GM18502 (cell line): ENCODE measurements at regions not wholly inside any gene's neighbourhood (a gene's known extent, or its start where the extent isn't known, plus 50 kb on each side); places are given as distances from the start of the nearest gene placed in this dataset.

Source experiments
- ATAC-seq: cut with Tn5 transposase; IDR thresholded peaks from one replicate; pipeline ENCODE4 v1.9.1; 2021; ENCODE audit warnings: mild to moderate bottlenecking; ENCODE audit not compliant: unreplicated experiment, poor library complexity

DNA sequence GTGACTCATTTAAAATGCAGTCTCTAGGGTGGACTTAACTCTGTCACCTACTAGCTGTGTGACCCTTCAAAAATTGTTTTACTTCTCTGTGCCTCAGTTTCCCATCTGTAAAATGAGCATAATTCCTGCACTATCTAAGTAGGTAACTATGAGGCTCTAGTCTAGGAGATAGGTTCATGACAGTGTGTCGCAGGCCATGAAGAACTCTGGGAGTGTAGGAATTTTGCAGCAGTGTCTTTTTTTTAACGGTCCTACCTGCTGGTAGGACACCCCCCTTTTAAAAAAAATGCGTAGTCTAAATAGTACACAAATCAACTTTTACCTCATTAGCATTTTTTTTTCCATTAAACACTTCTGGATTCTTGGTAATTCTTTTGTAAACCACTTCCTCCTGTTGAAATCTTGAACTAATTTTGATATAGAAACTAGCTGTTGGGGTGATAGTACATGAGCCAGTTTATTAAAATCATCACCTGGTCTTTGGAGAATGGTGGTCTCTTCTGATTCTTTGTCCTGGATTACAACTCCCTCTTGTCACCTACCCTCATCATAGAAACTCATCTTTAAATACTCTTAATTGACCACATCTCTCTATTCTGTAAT is 86.0 kb upstream of the SLC38A2 start:
- ATAC-seq: no peak

GRCh38 chr12:46457958-46458357 is 85.4 kb upstream of the SLC38A2 start:
- ATAC-seq: no peak

DNA sequence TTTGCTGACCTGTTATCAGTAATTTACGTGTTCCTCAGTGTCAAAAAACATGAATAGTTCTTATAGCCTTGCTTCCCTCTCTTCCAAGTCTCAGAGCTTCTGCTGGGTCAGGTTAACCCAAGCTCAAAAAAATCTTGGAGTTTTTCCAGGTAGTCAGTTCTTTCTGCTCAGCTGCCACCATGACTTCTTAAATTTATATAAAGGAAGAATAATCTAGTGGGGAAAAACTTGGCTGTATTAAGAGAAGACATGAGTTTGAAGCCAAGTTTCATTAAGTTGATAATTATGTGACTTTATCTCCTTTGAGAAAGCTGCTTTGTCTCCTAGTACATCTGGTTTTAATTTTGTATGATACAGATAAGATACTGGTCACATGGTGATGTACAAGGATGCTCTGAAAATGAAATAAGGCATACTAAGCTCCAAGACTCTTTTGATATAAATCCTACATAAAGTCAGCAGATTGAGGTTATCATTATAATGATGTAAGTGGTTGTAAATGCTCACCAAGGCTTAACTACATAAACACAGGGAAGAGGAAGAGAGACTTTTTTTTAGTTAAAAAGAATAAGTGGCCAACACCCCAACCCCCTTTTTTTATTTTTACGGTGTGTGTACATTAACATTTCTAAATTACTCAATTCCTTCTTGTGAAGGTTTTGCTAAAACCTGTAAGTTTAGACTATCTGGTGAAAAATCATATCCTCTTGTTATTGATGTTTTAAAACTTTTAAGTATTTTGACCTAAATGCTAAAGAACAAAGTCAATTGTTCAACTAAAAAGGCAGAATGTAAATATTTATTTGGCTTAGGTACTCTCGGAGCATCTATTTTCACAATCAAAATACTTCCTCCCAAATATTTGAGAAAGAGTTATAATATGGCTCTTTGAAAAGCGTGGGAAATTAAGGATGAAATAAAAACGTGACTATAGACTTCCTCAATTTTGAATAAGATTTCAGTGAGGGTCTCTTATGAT is 84.1 kb upstream of the SLC38A2 start:
- ATAC-seq: no peak

- no peak for ATAC-seq
These were observed 83.2 kb upstream of the SLC38A2 start for GRCh38 chr12:46455648-46456352.

DNA sequence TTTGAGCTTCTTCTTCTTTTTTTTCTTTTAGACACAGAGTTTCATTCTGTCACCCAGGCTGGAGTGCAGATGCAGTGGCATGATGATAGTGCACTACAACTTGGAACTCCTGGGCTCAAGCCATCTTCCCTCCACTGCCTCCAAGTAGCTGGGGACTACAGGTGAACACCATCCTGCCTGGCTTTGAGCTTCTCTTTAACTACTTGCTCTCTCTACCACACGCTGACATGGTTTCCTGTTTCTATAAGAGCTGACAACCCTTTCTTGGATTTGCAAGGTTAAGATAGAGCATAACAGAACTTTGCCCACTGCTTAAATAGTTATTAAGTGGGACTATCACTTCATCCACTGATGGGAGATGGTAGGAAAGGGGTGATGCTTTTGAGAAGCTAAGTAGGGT is 82.4 kb upstream of the SLC38A2 start:
- ATAC-seq: no peak

DNA sequence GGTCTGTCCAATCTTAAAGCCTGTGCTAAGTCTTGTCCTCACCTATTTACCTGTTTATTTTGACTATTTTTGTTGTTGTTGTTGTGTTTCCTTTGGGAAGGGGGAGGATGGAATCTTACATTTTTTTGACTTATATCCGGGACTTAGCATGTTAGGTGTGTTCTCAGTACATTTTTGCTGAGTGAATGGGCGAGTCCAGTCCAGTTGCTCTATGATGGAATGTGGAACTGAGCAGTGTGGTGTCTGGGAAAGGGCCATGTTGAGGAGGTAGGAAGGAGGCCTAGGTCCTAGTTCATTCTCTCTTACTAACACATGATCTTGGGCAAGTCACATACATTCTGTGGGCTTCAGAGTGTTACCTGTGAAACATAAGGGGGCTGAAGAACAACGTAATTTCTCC is 80.9 kb upstream of the SLC38A2 start:
- no peak for ATAC-seq

DNA sequence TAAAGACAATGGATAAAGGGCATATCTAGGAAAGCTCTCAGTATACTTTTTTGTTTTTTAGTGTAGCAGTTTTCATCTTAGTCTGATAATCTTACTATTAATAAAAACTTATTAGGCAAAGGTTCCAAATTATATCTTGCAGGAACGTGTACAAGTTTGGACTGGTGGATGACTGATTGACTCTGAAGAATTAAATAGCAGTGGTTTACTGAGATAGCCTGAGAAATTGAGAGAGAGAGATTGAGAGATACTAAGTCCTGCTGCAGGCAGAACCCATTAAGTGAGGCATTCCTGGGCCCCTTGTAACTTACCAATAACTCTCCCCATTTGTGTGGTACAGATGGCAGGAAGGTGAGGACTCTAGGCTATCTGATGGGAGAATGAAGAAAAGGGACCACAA is 80.2 kb upstream of the SLC38A2 start:
- ATAC-seq: no peak

DNA sequence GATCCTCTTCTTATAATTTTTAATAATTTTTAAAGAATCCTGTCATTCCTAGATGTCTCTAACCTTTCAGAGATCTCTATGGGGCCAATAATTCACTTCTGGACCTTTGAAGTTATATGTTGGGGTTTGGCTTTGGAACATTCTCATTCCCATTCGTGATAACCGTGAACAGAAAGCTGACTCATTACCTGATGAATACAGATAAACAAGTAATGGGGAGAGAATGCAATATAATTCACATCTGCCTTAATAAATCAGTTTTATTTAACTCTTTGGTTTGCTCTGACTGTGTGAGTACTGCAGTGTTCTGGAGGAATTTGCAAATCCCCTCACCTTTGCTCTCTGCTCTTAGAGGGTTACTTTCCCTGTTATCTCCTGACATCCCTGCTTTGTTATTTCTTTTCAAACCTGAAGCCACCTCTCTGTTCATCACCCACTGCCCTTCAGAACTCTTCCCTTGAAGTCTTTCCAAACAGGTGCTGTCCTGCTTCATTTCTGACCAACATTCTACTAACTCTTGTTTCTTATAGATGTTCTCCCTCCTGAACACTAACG is 79.6 kb upstream of the SLC38A2 start:
- ATAC-seq: no peak

- ATAC-seq: no peak
These were observed 78.9 kb upstream of the SLC38A2 start for GRCh38 chr12:46451276-46452021.

GRCh38 chr12:46450279-46450748 is 77.7 kb upstream of the SLC38A2 start:
- ATAC-seq: no peak

DNA sequence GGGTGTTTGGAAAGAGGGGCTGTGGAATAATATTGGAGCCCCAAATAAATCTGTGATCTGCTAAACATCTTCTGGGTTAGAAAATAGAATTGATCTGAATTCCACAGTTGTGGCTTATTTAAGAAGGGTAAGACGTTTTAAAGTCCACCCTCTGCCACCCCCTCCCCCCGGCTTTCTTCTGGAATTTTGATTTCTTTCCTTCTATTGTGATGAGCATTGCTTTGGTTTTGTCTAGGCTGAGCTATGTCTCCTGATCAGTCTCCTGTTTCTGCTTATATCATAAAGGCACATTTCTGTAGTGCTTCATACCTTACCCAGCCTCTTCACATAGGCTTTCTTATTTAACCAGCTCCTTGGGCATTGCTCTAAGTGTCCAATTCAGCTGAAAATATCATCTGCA is 77.3 kb upstream of the SLC38A2 start:
- ATAC-seq: no peak

DNA sequence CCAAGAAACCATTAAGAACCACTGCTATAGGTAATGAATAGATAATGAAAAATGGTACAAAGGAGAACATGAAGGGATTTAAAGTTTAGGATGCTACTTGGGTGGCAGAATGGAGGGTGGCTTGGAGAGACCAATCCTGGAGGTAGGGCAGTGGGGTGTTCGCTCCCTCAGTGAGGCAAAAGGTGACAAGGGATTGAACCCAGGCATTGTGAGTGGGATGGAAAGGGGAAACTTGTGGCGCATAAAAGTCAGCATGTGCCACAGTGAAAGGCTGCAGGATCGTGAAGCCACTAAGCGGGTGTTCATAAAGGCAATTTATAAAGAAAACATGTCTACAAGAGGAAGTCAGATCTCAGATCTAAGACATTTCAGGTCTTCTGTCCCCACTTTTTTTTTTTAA is 76.7 kb upstream of the SLC38A2 start:
- no peak for ATAC-seq

- ATAC-seq: no peak
These were observed 74.1 kb upstream of the SLC38A2 start for GRCh38 chr12:46446645-46447044.

DNA sequence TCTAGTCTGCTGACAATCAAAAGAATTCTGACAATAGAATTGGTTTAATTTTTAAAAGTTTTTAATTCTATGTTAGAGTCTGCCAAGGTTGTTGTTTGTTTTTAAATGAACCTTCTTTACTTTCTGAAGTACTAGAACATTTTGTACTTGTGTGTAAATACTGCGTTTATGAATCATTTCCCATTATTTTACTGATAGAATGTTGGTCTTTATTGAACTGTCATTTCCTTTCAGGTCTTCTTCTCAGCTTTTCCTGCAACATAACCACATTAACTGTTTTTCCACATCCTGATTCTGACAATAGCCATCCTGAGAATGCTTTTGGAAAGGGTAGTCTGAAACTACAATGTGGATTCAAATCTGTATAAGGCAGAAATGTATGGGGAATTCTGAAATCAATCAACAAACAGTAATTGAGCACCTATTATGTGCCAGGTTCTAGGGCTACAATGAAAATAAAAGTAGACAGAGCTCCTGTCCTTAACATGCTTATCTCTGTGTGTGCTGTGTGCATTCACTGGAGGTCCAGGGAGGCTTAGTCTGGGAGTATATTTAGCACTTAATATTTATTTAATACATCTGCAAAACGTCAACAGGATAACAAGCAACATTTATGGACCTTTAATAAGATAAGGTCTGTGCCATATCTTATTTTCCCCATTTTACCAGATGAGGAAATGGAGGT is 73.1 kb upstream of the SLC38A2 start:
- no peak for ATAC-seq

- no peak for ATAC-seq
These were observed 72.5 kb upstream of the SLC38A2 start for GRCh38 chr12:46445093-46445492.

GRCh38 chr12:46443594-46444263 is 71.2 kb upstream of the SLC38A2 start:
- ATAC-seq: no peak

- ATAC-seq: no peak
These were observed 70.2 kb upstream of the SLC38A2 start for GRCh38 chr12:46442738-46443137.

DNA sequence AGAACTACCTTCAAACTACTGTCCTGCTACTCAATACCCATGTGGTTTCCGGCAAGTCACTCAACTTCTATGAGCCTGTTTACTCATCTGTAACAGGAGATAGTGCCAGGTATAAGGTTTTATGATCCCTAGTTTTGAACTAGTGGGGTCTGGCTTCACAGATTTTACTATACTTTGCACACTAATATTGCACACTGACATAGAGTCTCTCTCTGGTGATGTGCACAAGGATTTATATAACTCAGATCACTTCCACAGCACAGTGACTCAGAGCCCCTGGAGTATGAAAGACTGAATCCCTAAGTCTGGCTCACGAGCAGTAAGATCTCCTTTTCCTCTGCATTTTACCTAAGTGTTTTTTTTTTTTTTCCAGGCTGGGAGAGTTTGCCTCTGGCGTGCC is 69.7 kb upstream of the SLC38A2 start:
- ATAC-seq: no peak
